ENCODE measurements at regions not wholly inside any gene's neighbourhood (a gene's known extent, or its start where the extent isn't known, plus 50 kb on each side); places are given as distances from the start of the nearest gene placed in this dataset.

- DNase-seq (ENCODE audit: low spot score): no peak
- no peak for TF ChIP-seq EZH2phosphoT487 (IDR thresholded peaks at IDR 0.05; ENCODE audit: low read depth, severe bottlenecking, unreplicated experiment)
- no peak for TF ChIP-seq CTCF (IDR thresholded peaks at IDR 0.05; ENCODE audit: poor library complexity)
- TF ChIP-seq EZH2 (IDR thresholded peaks at IDR 0.05; ENCODE audit: borderline replicate concordance): no peak
- H3K79me2 ChIP-seq: no peaks in the 10 kb centered on the region
- H3K36me3 ChIP-seq (replicated peaks; ENCODE audit: insufficient read depth, low read depth): no peaks in the 10 kb centered on the region
- no peaks in the 10 kb centered on the region for H3K27me3 ChIP-seq
- WGBS (ENCODE audit: low lambda C conversion rate, missing lambda C conversion rate): 68% methylated on average over 5 of the region's 5 CpGs
- H2AFZ ChIP-seq: no peak overlapping the region
- H3K9me2 ChIP-seq (replicated peaks; ENCODE audit: insufficient read depth): no peaks in the 10 kb centered on the region
- no peaks in the 10 kb centered on the region for H3K9me3 ChIP-seq (ENCODE audit: low read depth)
- H3K4me1 ChIP-seq (ENCODE audit: insufficient read depth): no peaks in the 10 kb centered on the region
- no peak overlapping the region for H3K4me2 ChIP-seq
- no peak overlapping the region for H3K27ac ChIP-seq
- no peak overlapping the region for H3K4me3 ChIP-seq
- no peaks in the 10 kb centered on the region for H4K20me1 ChIP-seq (ENCODE audit: insufficient read depth, poor library complexity, severe bottlenecking)
Observed at GRCh38 chr15:91499774-91500383, 353.6 kb upstream of the SLCO3A1 start.

- no peaks in the 10 kb centered on the region for H3K4me1 ChIP-seq (ENCODE audit: insufficient read depth)
- H2AFZ ChIP-seq: no peak overlapping the region
- no peak overlapping the region for H3K27ac ChIP-seq
- no peaks in the 10 kb centered on the region for H3K27me3 ChIP-seq
- H3K4me2 ChIP-seq: no peak overlapping the region
- H4K20me1 ChIP-seq (ENCODE audit: insufficient read depth, poor library complexity, severe bottlenecking): no peaks in the 10 kb centered on the region
- H3K9me2 ChIP-seq (replicated peaks; ENCODE audit: insufficient read depth): no peaks in the 10 kb centered on the region
- H3K36me3 ChIP-seq (replicated peaks; ENCODE audit: insufficient read depth, low read depth): no peaks in the 10 kb centered on the region
- no peaks in the 10 kb centered on the region for H3K9me3 ChIP-seq (ENCODE audit: low read depth)
- WGBS (ENCODE audit: low lambda C conversion rate, missing lambda C conversion rate): 79% methylated on average over 3 of the region's 3 CpGs
- H3K4me3 ChIP-seq: no peak overlapping the region
- TF ChIP-seq CTCF (IDR thresholded peaks at IDR 0.05; ENCODE audit: poor library complexity) (no peak), EZH2 (IDR thresholded peaks at IDR 0.05; ENCODE audit: borderline replicate concordance) (no peak), EZH2phosphoT487 (IDR thresholded peaks at IDR 0.05; ENCODE audit: low read depth, severe bottlenecking, unreplicated experiment) (no peak)
- no peak for DNase-seq (ENCODE audit: low spot score)
- H3K79me2 ChIP-seq: no peaks in the 10 kb centered on the region
Observed at GRCh38 chr15:91508633-91509032, 344.9 kb upstream of the SLCO3A1 start.

GRCh38 chr15:91514147-91514546 lies 339.4 kb upstream of the SLCO3A1 start:
- Histone ChIP-seq H3K27ac (no peak overlapping the region), H4K20me1 (ENCODE audit: insufficient read depth, poor library complexity, severe bottlenecking) (no peaks in the 10 kb centered on the region), H3K4me1 (ENCODE audit: insufficient read depth) (no peaks in the 10 kb centered on the region), H3K36me3 (replicated peaks; ENCODE audit: insufficient read depth, low read depth) (no peaks in the 10 kb centered on the region), H3K27me3 (no peaks in the 10 kb centered on the region), H3K79me2 (no peaks in the 10 kb centered on the region), H2AFZ (no peak overlapping the region), H3K4me2 (no peak overlapping the region), H3K9me2 (replicated peaks; ENCODE audit: insufficient read depth) (no peaks in the 10 kb centered on the region), H3K4me3 (no peak overlapping the region), H3K9me3 (ENCODE audit: low read depth) (no peaks in the 10 kb centered on the region)
- TF ChIP-seq EZH2 (IDR thresholded peaks at IDR 0.05; ENCODE audit: borderline replicate concordance): no peak
- no peak for TF ChIP-seq CTCF (IDR thresholded peaks at IDR 0.05; ENCODE audit: poor library complexity)
- no peak for TF ChIP-seq EZH2phosphoT487 (IDR thresholded peaks at IDR 0.05; ENCODE audit: low read depth, severe bottlenecking, unreplicated experiment)
- no peak for DNase-seq (ENCODE audit: low spot score)
- 86% methylated on average over 2 of the region's 2 CpGs for WGBS (ENCODE audit: low lambda C conversion rate, missing lambda C conversion rate)

Data from hepatocyte (in vitro differentiated cells).